ENCODE measurements at regions not wholly inside any gene's neighbourhood (a gene's known extent, or its start where the extent isn't known, plus 50 kb on each side); places are given as distances from the start of the nearest gene placed in this dataset.

- TF ChIP-seq POLR2A (IDR thresholded peaks at IDR 0.05; ENCODE audit: low read length), result no peak
- no peak for TF ChIP-seq GATA1 (IDR thresholded peaks at IDR 0.05; ENCODE audit: low read depth, low read length)
Measured at GRCh38 chr3:74346896-74347295, 267.6 kb downstream of the CNTN3 start.
